Suprapubic skin (tissue), 4 donors: ENCODE measurements at regions not wholly inside any gene's neighbourhood (a gene's known extent, or its start where the extent isn't known, plus 50 kb on each side); places are given as distances from the start of the nearest gene placed in this dataset.

Experiments
- EP300 ChIP-seq: sonication (generic); formaldehyde crosslinking; IDR thresholded peaks from one replicate; pipeline ENCODE4 v1.6.1; 2017; ENCODE audit warnings: antibody characterized with exemption
- POLR2A ChIP-seq, 2 donors: fragments of 450-650 bp; IDR thresholded peaks; one replicate each; pipeline ENCODE4 v1.6.1; 2017; ENCODE audit warnings: antibody characterized with exemption in 2 of 2, mild to moderate bottlenecking in 2 of 2, moderate library complexity in 2 of 2
- POLR2AphosphoS5 ChIP-seq, 3 donors: sonication (generic); formaldehyde crosslinking; IDR thresholded peaks; one replicate each; pipeline ENCODE4 v1.6.1; 2017; ENCODE audit warnings: antibody characterized with exemption in 3 of 3
- TF ChIP-seq, protein P1 (sequence below), 2 donors: fragments of 200-600 bp in 1 of 2; fragments of 450-650 bp in 1 of 2; sonication (generic) in 1 of 2; IDR thresholded peaks; one replicate each; pipeline ENCODE4 v1.5.1; 2016 to 2019; ENCODE audit warnings: antibody characterized with exemption in 2 of 2, mild to moderate bottlenecking in 1 of 2, moderate library complexity in 1 of 2

DNA sequence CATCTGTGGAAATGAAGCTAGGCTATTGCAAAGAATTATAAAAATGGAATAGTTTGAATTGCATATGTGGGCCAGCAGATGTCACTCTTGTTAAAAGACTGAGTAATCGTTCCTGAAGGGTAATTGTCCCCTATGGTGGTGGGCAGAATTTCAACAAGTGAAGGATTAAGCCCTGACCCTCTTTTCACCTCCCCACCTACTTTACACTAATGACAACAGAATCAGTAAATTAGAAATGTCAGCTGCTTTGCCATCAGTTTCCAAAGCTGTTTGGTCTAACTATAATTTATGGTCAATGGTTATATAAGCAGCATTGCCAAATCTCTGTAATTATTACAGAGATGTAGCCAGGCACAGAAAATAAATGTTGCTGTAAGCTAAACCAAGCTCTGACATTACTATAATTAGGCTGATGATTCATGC is 898.6 kb downstream of the AMY1C start:
- TF ChIP-seq POLR2A (IDR thresholded peaks at IDR 0.05) (no peak), POLR2AphosphoS5 (IDR thresholded peaks at IDR 0.05) (no peak), EP300 (no peak)
- TF ChIP-seq, protein P1, sequence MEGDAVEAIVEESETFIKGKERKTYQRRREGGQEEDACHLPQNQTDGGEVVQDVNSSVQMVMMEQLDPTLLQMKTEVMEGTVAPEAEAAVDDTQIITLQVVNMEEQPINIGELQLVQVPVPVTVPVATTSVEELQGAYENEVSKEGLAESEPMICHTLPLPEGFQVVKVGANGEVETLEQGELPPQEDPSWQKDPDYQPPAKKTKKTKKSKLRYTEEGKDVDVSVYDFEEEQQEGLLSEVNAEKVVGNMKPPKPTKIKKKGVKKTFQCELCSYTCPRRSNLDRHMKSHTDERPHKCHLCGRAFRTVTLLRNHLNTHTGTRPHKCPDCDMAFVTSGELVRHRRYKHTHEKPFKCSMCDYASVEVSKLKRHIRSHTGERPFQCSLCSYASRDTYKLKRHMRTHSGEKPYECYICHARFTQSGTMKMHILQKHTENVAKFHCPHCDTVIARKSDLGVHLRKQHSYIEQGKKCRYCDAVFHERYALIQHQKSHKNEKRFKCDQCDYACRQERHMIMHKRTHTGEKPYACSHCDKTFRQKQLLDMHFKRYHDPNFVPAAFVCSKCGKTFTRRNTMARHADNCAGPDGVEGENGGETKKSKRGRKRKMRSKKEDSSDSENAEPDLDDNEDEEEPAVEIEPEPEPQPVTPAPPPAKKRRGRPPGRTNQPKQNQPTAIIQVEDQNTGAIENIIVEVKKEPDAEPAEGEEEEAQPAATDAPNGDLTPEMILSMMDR (IDR thresholded peaks at IDR 0.05): no peak
